Stimulated activated CD4-positive, alpha-beta T cell treated with anti-CD3 and anti-CD28 coated beads, TNF-alpha, amount 100 ng/mL, for 48 hours (primary cell): ENCODE measurements at regions not wholly inside any gene's neighbourhood (a gene's known extent, or its start where the extent isn't known, plus 50 kb on each side); places are given as distances from the start of the nearest gene placed in this dataset.
"Not testable (repeated sequence)": the region's sequence is repeated elsewhere in the genome, so short reads cannot be mapped to it uniquely, and the experiment has no call there.

Source experiments
- DNase-seq, 3 donors: peaks; one replicate each; pipeline ENCODE4 v3.0.0-alpha.2; 2020; ENCODE audit warnings: low read depth in 3 of 3

GRCh38 chr15:70526221-70526973 is 237.0 kb downstream of the UACA start:
- DNase-seq: no peak

GRCh38 chr15:70525551-70525950 is 237.8 kb downstream of the UACA start:
- no peak for DNase-seq

GRCh38 chr15:70524470-70524869 is 238.9 kb downstream of the UACA start:
- no peak for DNase-seq

GRCh38 chr15:70523616-70524015 is 239.7 kb downstream of the UACA start:
- no peak for DNase-seq

GRCh38 chr15:70523192-70523591 is 240.2 kb downstream of the UACA start:
- no peak for DNase-seq

- no peak for DNase-seq
Observed at GRCh38 chr15:70522323-70522966, 240.9 kb downstream of the UACA start.

GRCh38 chr15:70521576-70522322 is 241.6 kb downstream of the UACA start:
- DNase-seq: no peak

GRCh38 chr15:70519616-70520015 is 243.7 kb downstream of the UACA start:
- no peak for DNase-seq

- no peak for DNase-seq
Observed at GRCh38 chr15:70519004-70519365, 244.4 kb downstream of the UACA start.

- DNase-seq: no peak
Observed at GRCh38 chr15:70518201-70519003, 245.0 kb downstream of the UACA start.

- no peak for DNase-seq
Observed at GRCh38 chr15:70517194-70517590, 246.2 kb downstream of the UACA start.

GRCh38 chr15:70516408-70517193 is 246.8 kb downstream of the UACA start:
- DNase-seq: no peak

- DNase-seq: no peak
Observed at GRCh38 chr15:70514251-70514650, 249.1 kb downstream of the UACA start.

GRCh38 chr15:70513819-70514218 is 249.5 kb downstream of the UACA start:
- DNase-seq: no peak

- peak in 1 of 3 donors; percentile 58 for DNase-seq
Observed at GRCh38 chr15:70512772-70513362, 250.5 kb downstream of the UACA start.

GRCh38 chr15:70511972-70512587 is 251.3 kb downstream of the UACA start:
- not testable (repeated sequence) for DNase-seq

- DNase-seq: no peak
Observed at GRCh38 chr15:70510433-70510832, 252.9 kb downstream of the UACA start.

GRCh38 chr15:70509731-70510143 is 253.6 kb downstream of the UACA start:
- no peak for DNase-seq

GRCh38 chr15:70509282-70509662 is 254.1 kb downstream of the UACA start:
- no peak for DNase-seq

- DNase-seq: peak in 1 of 3 donors; percentile 31
Observed at GRCh38 chr15:70508561-70509281, 254.6 kb downstream of the UACA start.
